Fibroblast of mammary gland (primary cell): ENCODE measurements at regions not wholly inside any gene's neighbourhood (a gene's known extent, or its start where the extent isn't known, plus 50 kb on each side); places are given as distances from the start of the nearest gene placed in this dataset.

Experiments
- DNase-seq: peaks from one replicate; pipeline ENCODE4 v3.0.0-alpha.2; 2010; ENCODE audit warnings: low read depth
- H3K4me3 ChIP-seq: 2 replicates; pipeline ENCODE4 v1.5.1; 2011; ENCODE audit warnings: low read depth, mild to moderate bottlenecking, low read length, moderate library complexity; ENCODE audit not compliant: control insufficient read depth
- TF ChIP-seq, protein P1 (sequence below): conservative IDR thresholded peaks from 2 replicates; pipeline ENCODE4 v1.5.1; 2011; ENCODE audit warnings: low read depth, low read length, inconsistent platforms; ENCODE audit not compliant: control insufficient read depth, insufficient read depth

GRCh38 chr6:145118224-145118623 lies 617.1 kb downstream of the EPM2A start:
- H3K4me3 ChIP-seq, result no peak overlapping the region
- peak; percentile 6 for DNase-seq
- TF ChIP-seq, protein P1, sequence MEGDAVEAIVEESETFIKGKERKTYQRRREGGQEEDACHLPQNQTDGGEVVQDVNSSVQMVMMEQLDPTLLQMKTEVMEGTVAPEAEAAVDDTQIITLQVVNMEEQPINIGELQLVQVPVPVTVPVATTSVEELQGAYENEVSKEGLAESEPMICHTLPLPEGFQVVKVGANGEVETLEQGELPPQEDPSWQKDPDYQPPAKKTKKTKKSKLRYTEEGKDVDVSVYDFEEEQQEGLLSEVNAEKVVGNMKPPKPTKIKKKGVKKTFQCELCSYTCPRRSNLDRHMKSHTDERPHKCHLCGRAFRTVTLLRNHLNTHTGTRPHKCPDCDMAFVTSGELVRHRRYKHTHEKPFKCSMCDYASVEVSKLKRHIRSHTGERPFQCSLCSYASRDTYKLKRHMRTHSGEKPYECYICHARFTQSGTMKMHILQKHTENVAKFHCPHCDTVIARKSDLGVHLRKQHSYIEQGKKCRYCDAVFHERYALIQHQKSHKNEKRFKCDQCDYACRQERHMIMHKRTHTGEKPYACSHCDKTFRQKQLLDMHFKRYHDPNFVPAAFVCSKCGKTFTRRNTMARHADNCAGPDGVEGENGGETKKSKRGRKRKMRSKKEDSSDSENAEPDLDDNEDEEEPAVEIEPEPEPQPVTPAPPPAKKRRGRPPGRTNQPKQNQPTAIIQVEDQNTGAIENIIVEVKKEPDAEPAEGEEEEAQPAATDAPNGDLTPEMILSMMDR, result no peak

- no peak overlapping the region for H3K4me3 ChIP-seq
- DNase-seq, result no peak
- TF ChIP-seq, protein P1, result no peak
Measured at GRCh38 chr6:145119081-145119480, 616.2 kb downstream of the EPM2A start.

DNA sequence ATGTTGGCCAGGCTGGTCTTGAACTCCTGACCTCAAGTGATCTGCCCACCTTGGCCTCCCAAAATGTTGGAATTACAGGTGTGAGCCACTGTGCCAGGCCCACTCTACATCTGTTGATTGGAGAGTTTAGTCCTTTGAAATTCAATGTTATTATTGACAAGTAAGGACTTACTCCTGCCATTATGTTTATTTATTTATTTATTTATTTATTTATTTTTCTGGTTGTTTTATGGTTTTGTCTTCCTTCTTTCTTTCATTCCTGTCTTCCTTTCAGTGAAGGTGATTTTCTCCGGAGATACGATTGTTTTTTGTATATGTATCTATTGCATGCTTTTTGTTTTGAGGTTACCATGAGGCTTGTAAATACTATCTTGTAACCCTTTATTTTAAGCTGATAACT lies 602.6 kb downstream of the EPM2A start:
- H3K4me3 ChIP-seq, result no peak overlapping the region
- TF ChIP-seq, protein P1, result no peak
- DNase-seq, result no peak

- H3K4me3 ChIP-seq, result no peak overlapping the region
- TF ChIP-seq, protein P1, result no peak
- DNase-seq, result no peak
Measured at GRCh38 chr6:145135702-145136101, 599.6 kb downstream of the EPM2A start.

DNA sequence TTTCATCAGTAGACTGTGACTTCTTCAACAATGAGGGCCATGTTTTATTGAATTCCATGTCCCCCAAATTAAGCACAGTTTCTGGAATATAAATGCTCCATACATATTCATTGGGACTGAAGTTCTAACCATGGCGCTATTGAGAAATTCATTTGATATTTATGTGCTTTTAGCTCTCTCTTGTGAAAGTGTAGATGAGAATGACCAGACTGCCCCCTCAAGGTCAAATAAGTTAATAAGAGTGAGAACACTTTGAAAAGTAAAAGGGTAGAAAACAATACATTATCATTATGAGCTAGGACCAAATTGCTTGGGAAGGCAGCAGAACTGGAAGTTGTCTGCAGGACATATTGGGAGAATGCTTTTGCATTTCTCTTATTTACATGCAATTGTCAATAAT lies 597.9 kb downstream of the EPM2A start:
- DNase-seq, result peak; percentile 51
- TF ChIP-seq, protein P1, result peak; percentile 23
- H3K4me3 ChIP-seq, result no peak overlapping the region

- H3K4me3 ChIP-seq, result no peak overlapping the region
- TF ChIP-seq, protein P1, result no peak
- no peak for DNase-seq
Measured at GRCh38 chr6:145138469-145139139, 596.7 kb downstream of the EPM2A start.
